HepG2 (cell line): ENCODE measurements at regions not wholly inside any gene's neighbourhood (a gene's known extent, or its start where the extent isn't known, plus 50 kb on each side); places are given as distances from the start of the nearest gene placed in this dataset.
A peak's percentile ranks its signal among the peaks of the same experiment; 100 is the strongest.
"Not testable (repeated sequence)": the region's sequence is repeated elsewhere in the genome, so short reads cannot be mapped to it uniquely, and the experiment has no call there.

Experiments used
- ATAC-seq: fragments of 200-7000 bp; cut with Tn5 transposase; 3 replicates; pipeline ENCODE4 v1.9.1; 2020; ENCODE audit warnings: mild to moderate bottlenecking, moderate library complexity
- BruUV-seq: library from RNA; stranded (reverse); fragments of 400-500 nt; replicated peaks from 2 replicates; lab custom pipeline; 2021; lab: Mats Ljungman, UMichigan
- CTCF ChIA-PET: fragments of 300-600 bp; formaldehyde crosslinking; extraction: SDS; loops from one replicate; lab custom pipeline; 2021; ENCODE audit warnings: low total read pairs, inconsistent platforms, low intra/inter-chr PET ratio; lab: Yijun Ruan, JAX
- POLR2A ChIA-PET: fragments of 350-600 bp; sonication (Branson Sonifier 250); formaldehyde crosslinking; loops from one replicate; lab custom pipeline; 2020; ENCODE audit warnings: antibody characterized with exemption, inconsistent platforms; lab: Yijun Ruan, JAX
- DNase-seq: peaks from one replicate; pipeline ENCODE4 v3.0.0-alpha.2; 2015; ENCODE audit warnings: low spot score
- FAIRE-seq: peaks from 3 replicates; lab custom pipeline; 2011; peaks lifted over from hg19 to GRCh38; lab: Jason Lieb, UNC
- H2AFZ ChIP-seq: one replicate; pipeline ENCODE4 v1.6.1; 2011; ENCODE audit warnings: low read length, inconsistent platforms
- H3K27ac ChIP-seq: fragments of 300-600 bp; 3 replicates; pipeline ENCODE4 v1.8.0; 2011; ENCODE audit warnings: mixed run types, mild to moderate bottlenecking, mixed read lengths, low read length, inconsistent platforms; ENCODE audit not compliant: insufficient read depth; ENCODE audit errors: extremely low read length
- H3K27me3 ChIP-seq, 2 experiments: fragments of 200-600 bp in 1 of 2; 2 replicates in 1 of 2; 3 replicates in 1 of 2; pipeline versions ENCODE4 v1.6.0 to v1.8.0; 2011; ENCODE audit warnings: low read length in 2 of 2, mild to moderate bottlenecking in 2 of 2, moderate library complexity in 2 of 2, inconsistent platforms in 1 of 2; ENCODE audit not compliant: insufficient read depth in 2 of 2, control insufficient read depth in 1 of 2
- H3K36me3 ChIP-seq, 2 experiments: fragments of 200-600 bp in 1 of 2; replicated peaks in 1 of 2; 2 replicates in 1 of 2; 3 replicates in 1 of 2; pipeline versions ENCODE4 v1.5.1 to v1.8.0; 2011; ENCODE audit warnings: low read length in 2 of 2, inconsistent platforms in 1 of 2; ENCODE audit not compliant: insufficient read depth in 2 of 2, control insufficient read depth in 1 of 2
- H3K4me1 ChIP-seq: 2 replicates; pipeline ENCODE4 v1.5.1; 2012; ENCODE audit warnings: low read length, inconsistent platforms; ENCODE audit not compliant: insufficient read depth
- H3K4me2 ChIP-seq: 2 replicates; pipeline ENCODE4 v1.6.0; 2011; ENCODE audit warnings: low read depth, low read length, inconsistent platforms
- H3K4me3 ChIP-seq, 3 experiments: fragments of 200-600 bp in 1 of 3; sonication (generic), shearing (Covaris generic) in 1 of 3; replicated peaks in 1 of 3; 2 replicates each; pipeline ENCODE4 v1.5.1; 2011 to 2016; ENCODE audit warnings: low read length in 3 of 3, inconsistent platforms in 2 of 3, low read depth in 2 of 3, mild to moderate bottlenecking in 2 of 3, control low read depth in 1 of 3, mixed read lengths in 1 of 3; ENCODE audit not compliant: insufficient read depth in 1 of 3
- H3K79me2 ChIP-seq: one replicate; pipeline ENCODE4 v1.6.1; 2011; ENCODE audit warnings: low read length, inconsistent platforms; ENCODE audit not compliant: insufficient read depth
- H3K9ac ChIP-seq: 2 replicates; pipeline ENCODE4 v1.6.0; 2011; ENCODE audit warnings: mild to moderate bottlenecking, low read depth, low read length, inconsistent platforms; ENCODE audit not compliant: insufficient read depth
- H3K9me3 ChIP-seq: 2 replicates; pipeline ENCODE4 v1.5.1; 2012; ENCODE audit warnings: mild to moderate bottlenecking, low read length
- H4K20me1 ChIP-seq: 2 replicates; pipeline ENCODE4 v1.6.0; 2011; ENCODE audit warnings: inconsistent platforms, mild to moderate bottlenecking, low read length, moderate library complexity; ENCODE audit not compliant: insufficient read depth
- ATF2 ChIP-seq: sonication (generic); formaldehyde crosslinking; IDR thresholded peaks from 2 replicates; pipeline ENCODE4 v1.4.0; 2020; ENCODE audit warnings: missing genetic modification reagents
- KMT2A ChIP-seq: sonication (generic); formaldehyde crosslinking; IDR thresholded peaks from 2 replicates; pipeline ENCODE4 v1.4.0; 2020; ENCODE audit warnings: missing genetic modification reagents
- POLR2A ChIP-seq, 2 experiments: IDR thresholded peaks; 2 replicates each; pipeline ENCODE4 v1.6.1; 2011; ENCODE audit warnings: low read depth in 2 of 2, low read length in 2 of 2, mild to moderate bottlenecking in 1 of 2, moderate library complexity in 1 of 2; ENCODE audit not compliant: insufficient read depth in 1 of 2
- RXRB ChIP-seq: IDR thresholded peaks from 2 replicates; pipeline ENCODE4 v1.6.1; 2016; ENCODE audit warnings: borderline replicate concordance, missing genetic modification reagents, missing compliant biosample characterization
- SNAPC2 ChIP-seq: sonication (generic); formaldehyde crosslinking; IDR thresholded peaks from 2 replicates; pipeline ENCODE4 v1.8.1; 2022; ENCODE audit warnings: mild to moderate bottlenecking, missing genetic modification reagents
- ZBTB25 ChIP-seq: IDR thresholded peaks from 2 replicates; pipeline ENCODE4 v1.6.1; 2018; ENCODE audit warnings: missing genetic modification reagents
- ZKSCAN8 ChIP-seq: IDR thresholded peaks from 2 replicates; pipeline ENCODE4 v1.6.1; 2016; ENCODE audit warnings: borderline replicate concordance, missing genetic modification reagents, missing compliant biosample characterization
- ZNF557 ChIP-seq: sonication (generic); formaldehyde crosslinking; IDR thresholded peaks from 2 replicates; pipeline ENCODE4 v1.4.0; 2020; ENCODE audit warnings: missing genetic modification reagents
- ZNF609 ChIP-seq: sonication (generic); formaldehyde crosslinking; IDR thresholded peaks from 2 replicates; pipeline ENCODE4 v1.4.0; 2020; ENCODE audit warnings: mild to moderate bottlenecking, missing genetic modification reagents, borderline replicate concordance
- ZNF687 ChIP-seq: sonication (generic); formaldehyde crosslinking; IDR thresholded peaks from 2 replicates; pipeline ENCODE4 v1.5.1; 2020; ENCODE audit warnings: mild to moderate bottlenecking, missing genetic modification reagents, moderate library complexity
- WGBS: methylation state at CpG from one replicate; pipeline ENCODE4 v1.1.6; 2017; ENCODE audit warnings: low lambda C conversion rate; 5-methylcytosine and 5-hydroxymethylcytosine counted together
- in situ Hi-C: cut with HindIII; loops from 2 replicates; pipeline ENCODE4 v1.10.0; 2017; ENCODE audit warnings: low pct_unique_long_range_greater_than_20kb; ENCODE audit not compliant: extremely low pct_ligation_motif_present
- intact Hi-C: fragments of 100-400 bp; cut with micrococcal nuclease; formaldehyde crosslinking; loops from one replicate; pipeline ENCODE4 v1.10.0; 2022; ENCODE audit not compliant: unreplicated experiment

GRCh38 chr1:146386851-146387749 is 158.3 kb upstream of the NOTCH2NLA start:
- Histone ChIP-seq H3K4me2 (peak overlapping the region; percentile 60), H3K9ac (peak overlapping the region; percentile 73), H3K27ac (peak overlapping the region; percentile 75), H3K4me3 (peak overlapping the region; percentile 50 to 61 (median 55); a peak in 5 of 6 replicates), H2AFZ (peak overlapping the region; percentile 15)
- peak; percentile 97 for DNase-seq
- WGBS: 2% methylated on average over 17 of the region's 39 CpGs
- peak; percentile 91 for ATAC-seq
- in situ Hi-C loops, H3K79me2 ChIP-seq, H3K9me3 ChIP-seq, CTCF ChIA-PET, FAIRE-seq, intact Hi-C loops, H3K27me3 ChIP-seq, H3K4me1 ChIP-seq, H4K20me1 ChIP-seq, H3K36me3 ChIP-seq: not testable (repeated sequence)
- TSS peak; percentile 100 for BruUV-seq
- POLR2A ChIA-PET: interaction anchor here (0.6 to 1.3 kb wide), 4 partner anchors 10 to 1651 kb away, joined by 3 to 103 read pairs (median 8); no protein-coding TSS in a partner anchor
- TF ChIP-seq ZNF557 (CRISPR knock-in tag) (peak; percentile 94; the same call in 1 of the 2 replicates), ZNF609 (CRISPR knock-in tag) (0 out of 2 replicates have a peak, but pooled peaks have one; percentile 27), ATF2 (peak; percentile 82), ZKSCAN8 (CRISPR knock-in tag) (0 out of 2 replicates have a peak, but pooled peaks have one; percentile 31), RXRB (CRISPR knock-in tag) (peak; percentile 62), KMT2A (peak; percentile 21; the same call in 1 of the 2 replicates), ZBTB25 (peak; percentile 42; the same call in 1 of the 2 replicates), SNAPC2 (peak; percentile 100), ZNF687 (peak; percentile 45), POLR2A (IDR thresholded peaks at IDR 0.05; ENCODE audit: insufficient read depth in 1 of 2, low read depth in 2 of 2, low read length in 2 of 2) (peak; percentile 89 to 97)
